ENCODE measurements at regions not wholly inside any gene's neighbourhood (a gene's known extent, or its start where the extent isn't known, plus 50 kb on each side); places are given as distances from the start of the nearest gene placed in this dataset.

- no peak for TF ChIP-seq CTCF (IDR thresholded peaks at IDR 0.05; ENCODE audit: borderline replicate concordance, insufficient read depth, low read depth, low read length)
- no peak overlapping the region for H3K4me3 ChIP-seq (ENCODE audit: low read depth, low read length)
These were observed 107.3 kb downstream of the BUD13 start for GRCh38 chr11:116665523-116665922.

DNA sequence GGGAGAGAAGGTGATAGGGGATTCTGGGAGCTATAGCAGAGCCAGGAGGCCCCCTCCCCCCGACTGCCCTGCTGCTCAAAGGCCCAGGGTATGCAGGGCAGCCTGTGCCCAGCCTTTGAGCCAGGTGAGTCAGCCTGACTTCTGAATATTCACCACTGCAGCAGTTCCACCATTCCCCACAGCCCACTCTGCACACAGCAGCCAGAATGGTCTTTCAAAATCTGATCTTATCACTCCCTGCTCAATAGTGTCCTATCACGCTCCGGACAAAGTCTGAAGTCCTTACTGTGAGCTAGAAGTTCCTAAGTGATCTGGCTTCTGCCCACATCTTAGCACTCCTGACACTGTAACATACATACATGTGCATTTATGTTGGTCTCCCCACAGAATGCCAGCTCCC lies 111.7 kb downstream of the BUD13 start:
- no peak for TF ChIP-seq CTCF (IDR thresholded peaks at IDR 0.05; ENCODE audit: borderline replicate concordance, insufficient read depth, low read depth, low read length)

GRCh38 chr11:116660011-116660410 lies 112.8 kb downstream of the BUD13 start:
- no peak for TF ChIP-seq CTCF (IDR thresholded peaks at IDR 0.05; ENCODE audit: borderline replicate concordance, insufficient read depth, low read depth, low read length)
- H3K4me3 ChIP-seq (ENCODE audit: low read depth, low read length) = no peak overlapping the region

More for the DNA sequence above, 111.7 kb downstream of the BUD13 start:
- no peak overlapping the region for H3K4me3 ChIP-seq (ENCODE audit: low read depth, low read length)

- no peak overlapping the region for H3K4me3 ChIP-seq (ENCODE audit: low read depth, low read length)
- no peak for TF ChIP-seq CTCF (IDR thresholded peaks at IDR 0.05; ENCODE audit: borderline replicate concordance, insufficient read depth, low read depth, low read length)
These were observed 113.8 kb downstream of the BUD13 start for GRCh38 chr11:116658876-116659535.

GRCh38 chr11:116657842-116658825 lies 114.7 kb downstream of the BUD13 start:
- no peak overlapping the region for H3K4me3 ChIP-seq (ENCODE audit: low read depth, low read length)
- no peak for TF ChIP-seq CTCF (IDR thresholded peaks at IDR 0.05; ENCODE audit: borderline replicate concordance, insufficient read depth, low read depth, low read length)

DNA sequence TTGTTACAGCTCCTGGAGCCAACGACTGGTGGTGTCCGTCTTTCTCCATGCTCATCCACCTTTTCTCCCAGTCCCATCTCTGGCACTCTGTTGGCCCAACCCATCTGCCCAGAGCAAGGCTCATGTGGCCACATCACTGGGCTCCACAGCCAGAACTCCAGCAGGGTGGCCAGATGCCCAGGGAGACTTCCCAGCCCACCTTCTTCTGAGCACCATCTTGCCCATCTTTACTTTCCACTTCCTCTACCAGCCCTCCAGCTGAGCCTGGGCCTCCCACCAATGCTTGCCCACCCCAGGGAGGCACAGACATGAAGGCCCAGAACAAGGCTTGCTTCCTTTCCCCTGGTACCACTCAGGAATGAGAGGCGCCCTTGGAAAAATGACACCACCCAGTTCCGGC lies 116.8 kb downstream of the BUD13 start:
- H3K4me3 ChIP-seq (ENCODE audit: low read depth, low read length) = no peak overlapping the region
- no peak for TF ChIP-seq CTCF (IDR thresholded peaks at IDR 0.05; ENCODE audit: borderline replicate concordance, insufficient read depth, low read depth, low read length)

Measured in GM12875 (cell line).